K562 (cell line): ENCODE measurements at regions not wholly inside any gene's neighbourhood (a gene's known extent, or its start where the extent isn't known, plus 50 kb on each side); places are given as distances from the start of the nearest gene placed in this dataset.

Experiments
- BDP1 ChIP-seq: IDR thresholded peaks from 3 replicates; pipeline ENCODE4 v1.6.1; 2011; ENCODE audit not compliant: insufficient read length, insufficient read depth
- ELF4 ChIP-seq: fragments of 450-650 bp; formaldehyde crosslinking; IDR thresholded peaks from 2 replicates; pipeline ENCODE4 v1.4.0; 2022; ENCODE audit warnings: missing genetic modification characterization
- POLR2A ChIP-seq: fragments of 450-650 bp; conservative IDR thresholded peaks from 2 replicates; pipeline ENCODE4 v1.6.1; 2016
- THRAP3 ChIP-seq: fragments of 450-650 bp; IDR thresholded peaks from 2 replicates; pipeline ENCODE4 v1.6.1; 2016; ENCODE audit warnings: mild to moderate bottlenecking, inconsistent platforms, borderline replicate concordance
- ZFP1 ChIP-seq: fragments of 450-650 bp; formaldehyde crosslinking; IDR thresholded peaks from 2 replicates; pipeline ENCODE4 v1.4.0; 2020; ENCODE audit warnings: mild to moderate bottlenecking, mixed read lengths
- TF ChIP-seq, protein P1 (sequence below), 2 experiments: IDR thresholded peaks; 2 replicates each; pipeline ENCODE4 v1.6.1; 2011; ENCODE audit warnings: borderline replicate concordance in 1 of 2, control low read depth in 1 of 2, low read depth in 1 of 2, low read length in 1 of 2, mild to moderate bottlenecking in 1 of 2, mixed read lengths in 1 of 2, moderate library complexity in 1 of 2; ENCODE audit not compliant: insufficient read depth in 1 of 2, insufficient read length in 1 of 2, poor library complexity in 1 of 2, severe bottlenecking in 1 of 2; ENCODE audit errors: extremely low read depth in 1 of 2

DNA sequence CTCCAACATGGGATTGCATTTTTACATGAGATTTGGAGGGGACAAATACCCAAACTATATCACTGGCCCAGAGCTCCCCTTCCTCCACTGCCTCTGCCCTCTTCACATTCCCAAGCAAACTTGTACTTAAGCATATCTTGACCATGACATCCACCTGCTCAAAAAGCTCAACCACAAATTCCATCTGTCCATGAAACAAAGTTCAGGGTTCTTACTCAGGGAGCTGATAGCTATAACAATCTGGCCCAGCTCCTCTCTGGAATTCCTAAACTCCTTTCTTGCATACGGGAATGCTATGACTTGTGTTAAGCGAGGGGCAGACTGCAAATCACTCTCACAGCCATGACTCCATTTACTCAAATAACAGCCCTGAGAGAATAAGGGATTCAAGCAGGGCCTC, 152.1 kb downstream of the GALC start:
- TF ChIP-seq, protein P1, sequence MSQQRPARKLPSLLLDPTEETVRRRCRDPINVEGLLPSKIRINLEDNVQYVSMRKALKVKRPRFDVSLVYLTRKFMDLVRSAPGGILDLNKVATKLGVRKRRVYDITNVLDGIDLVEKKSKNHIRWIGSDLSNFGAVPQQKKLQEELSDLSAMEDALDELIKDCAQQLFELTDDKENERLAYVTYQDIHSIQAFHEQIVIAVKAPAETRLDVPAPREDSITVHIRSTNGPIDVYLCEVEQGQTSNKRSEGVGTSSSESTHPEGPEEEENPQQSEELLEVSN (IDR thresholded peaks at IDR 0.05; ENCODE audit: borderline replicate concordance in 1 of 2, extremely low read depth in 1 of 2, insufficient read depth in 1 of 2, insufficient read length in 1 of 2, low read depth in 1 of 2, low read length in 1 of 2, poor library complexity in 1 of 2, severe bottlenecking in 1 of 2), result no peak
- no peak for TF ChIP-seq ELF4 (CRISPR knock-in tag)
- TF ChIP-seq THRAP3, result no peak
- no peak for TF ChIP-seq ZFP1 (CRISPR knock-in tag)
- TF ChIP-seq BDP1, result no peak
- no peak for TF ChIP-seq POLR2A
